GM06990 (cell line): ENCODE measurements at regions not wholly inside any gene's neighbourhood (a gene's known extent, or its start where the extent isn't known, plus 50 kb on each side); places are given as distances from the start of the nearest gene placed in this dataset.
A peak's percentile ranks its signal among the peaks of the same experiment; 100 is the strongest.

Source experiments
- DNase-seq: peaks from one replicate; pipeline ENCODE4 v3.0.0-alpha.2; 2011; ENCODE audit not compliant: insufficient read length; ENCODE audit errors: extremely low read depth
- H3K27me3 ChIP-seq: replicated peaks from 2 replicates; pipeline ENCODE4 v1.6.0; 2011; ENCODE audit warnings: low read length; ENCODE audit not compliant: control insufficient read depth, insufficient read depth
- H3K36me3 ChIP-seq: 2 replicates; pipeline ENCODE4 v1.5.1; 2011; ENCODE audit warnings: low read length; ENCODE audit not compliant: control insufficient read depth, insufficient read depth
- H3K4me3 ChIP-seq: replicated peaks from 2 replicates; pipeline ENCODE4 v1.5.1; 2011; ENCODE audit warnings: low read depth, mild to moderate bottlenecking, control low read depth, low read length
- TF ChIP-seq, protein P1 (sequence below): IDR thresholded peaks from 2 replicates; pipeline ENCODE4 v1.5.1; 2011; ENCODE audit warnings: low read length, control low read depth, mild to moderate bottlenecking, inconsistent platforms; ENCODE audit not compliant: insufficient read depth, poor library complexity, severe bottlenecking

DNA sequence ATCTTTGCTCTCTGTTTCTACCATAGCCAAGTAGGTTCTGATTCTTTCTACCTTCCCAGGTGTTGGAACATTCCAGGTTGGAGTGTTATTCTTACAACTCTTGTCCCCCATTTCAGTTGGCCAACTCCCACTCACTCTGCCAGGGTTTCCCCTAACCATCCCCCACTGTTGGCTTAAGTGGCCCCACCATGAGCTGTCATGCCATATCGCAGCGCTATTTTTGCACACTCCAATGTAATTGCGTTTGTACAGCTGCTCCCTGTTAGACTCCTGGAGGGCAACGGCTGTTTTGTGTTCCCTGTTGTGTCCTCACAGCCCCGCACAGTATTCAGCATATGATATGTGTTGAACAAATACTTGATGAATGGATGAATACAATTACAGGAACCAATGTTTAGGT is 117.7 kb upstream of the ETS2 start:
- TF ChIP-seq, protein P1, sequence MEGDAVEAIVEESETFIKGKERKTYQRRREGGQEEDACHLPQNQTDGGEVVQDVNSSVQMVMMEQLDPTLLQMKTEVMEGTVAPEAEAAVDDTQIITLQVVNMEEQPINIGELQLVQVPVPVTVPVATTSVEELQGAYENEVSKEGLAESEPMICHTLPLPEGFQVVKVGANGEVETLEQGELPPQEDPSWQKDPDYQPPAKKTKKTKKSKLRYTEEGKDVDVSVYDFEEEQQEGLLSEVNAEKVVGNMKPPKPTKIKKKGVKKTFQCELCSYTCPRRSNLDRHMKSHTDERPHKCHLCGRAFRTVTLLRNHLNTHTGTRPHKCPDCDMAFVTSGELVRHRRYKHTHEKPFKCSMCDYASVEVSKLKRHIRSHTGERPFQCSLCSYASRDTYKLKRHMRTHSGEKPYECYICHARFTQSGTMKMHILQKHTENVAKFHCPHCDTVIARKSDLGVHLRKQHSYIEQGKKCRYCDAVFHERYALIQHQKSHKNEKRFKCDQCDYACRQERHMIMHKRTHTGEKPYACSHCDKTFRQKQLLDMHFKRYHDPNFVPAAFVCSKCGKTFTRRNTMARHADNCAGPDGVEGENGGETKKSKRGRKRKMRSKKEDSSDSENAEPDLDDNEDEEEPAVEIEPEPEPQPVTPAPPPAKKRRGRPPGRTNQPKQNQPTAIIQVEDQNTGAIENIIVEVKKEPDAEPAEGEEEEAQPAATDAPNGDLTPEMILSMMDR = no peak
- H3K36me3 ChIP-seq = no peaks in the 10 kb centered on the region
- no peak overlapping the region for H3K4me3 ChIP-seq
- H3K27me3 ChIP-seq = no peaks in the 10 kb centered on the region; the same call in none of the 2 replicates
- no peak for DNase-seq

DNA sequence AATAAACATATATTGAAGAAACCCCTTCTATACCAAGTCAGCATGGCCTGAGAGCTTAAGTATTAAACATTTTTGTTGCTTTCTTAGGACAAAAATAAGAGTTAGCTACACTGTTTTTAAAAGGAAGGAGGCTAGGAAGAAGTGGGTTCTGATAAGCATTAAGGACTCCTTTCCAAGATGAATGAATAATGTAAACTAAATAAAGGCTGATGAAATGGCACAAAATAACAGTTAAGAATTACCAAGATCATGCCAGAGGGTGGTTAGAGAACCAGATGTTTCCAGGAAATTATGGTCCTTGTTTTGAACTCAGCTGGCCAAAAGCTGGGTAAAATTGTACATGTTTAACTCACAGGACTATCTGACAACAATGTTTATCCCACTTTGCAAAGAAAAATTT is 114.1 kb upstream of the ETS2 start:
- TF ChIP-seq, protein P1 = no peak
- H3K4me3 ChIP-seq = no peak overlapping the region
- no peaks in the 10 kb centered on the region for H3K36me3 ChIP-seq
- DNase-seq = no peak
- H3K27me3 ChIP-seq = peaks cover 1% of the 10 kb centered on the region

DNA sequence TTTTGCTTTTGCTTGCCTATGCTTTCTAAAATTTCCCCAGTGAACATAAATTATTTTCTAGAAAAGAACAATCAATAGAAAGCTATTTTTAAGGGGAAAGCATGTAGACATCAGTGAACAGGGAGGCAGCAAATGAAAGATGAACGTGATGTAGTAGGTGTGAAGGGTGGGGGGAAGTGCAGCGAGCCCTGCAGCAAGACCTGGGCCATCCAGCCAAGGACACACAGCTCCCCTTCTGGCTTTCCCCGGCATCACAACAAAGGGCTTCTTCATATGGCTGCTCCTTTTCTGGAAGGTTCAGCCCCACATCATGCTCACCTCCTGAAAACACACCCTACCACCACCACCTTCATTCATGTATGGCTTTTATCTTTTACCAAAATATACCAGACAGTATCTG is 109.2 kb upstream of the ETS2 start:
- H3K36me3 ChIP-seq = no peaks in the 10 kb centered on the region
- no peak overlapping the region for H3K4me3 ChIP-seq
- peaks cover 1% of the 10 kb centered on the region for H3K27me3 ChIP-seq
- no peak for DNase-seq
- TF ChIP-seq, protein P1 = no peak

DNA sequence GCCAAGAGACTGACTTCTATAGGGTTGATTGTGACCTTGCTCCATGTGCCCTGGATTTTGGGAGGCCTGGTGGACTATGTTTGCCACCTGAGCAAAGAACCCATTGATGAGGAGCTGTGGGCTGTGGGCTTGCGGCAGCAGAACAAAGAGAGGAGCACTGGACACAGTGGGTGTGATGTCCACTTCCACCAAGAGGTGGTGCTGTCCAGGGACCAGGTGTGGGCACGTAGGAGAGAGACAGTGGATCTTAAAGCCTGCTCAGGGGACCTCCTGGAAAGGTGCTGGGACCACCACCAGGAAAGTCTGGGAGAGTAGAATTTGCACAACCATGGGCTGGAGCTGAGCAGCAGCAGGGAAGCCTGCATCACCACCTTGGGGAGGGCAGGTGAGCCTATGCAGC is 106.7 kb upstream of the ETS2 start:
- DNase-seq = no peak

DNA sequence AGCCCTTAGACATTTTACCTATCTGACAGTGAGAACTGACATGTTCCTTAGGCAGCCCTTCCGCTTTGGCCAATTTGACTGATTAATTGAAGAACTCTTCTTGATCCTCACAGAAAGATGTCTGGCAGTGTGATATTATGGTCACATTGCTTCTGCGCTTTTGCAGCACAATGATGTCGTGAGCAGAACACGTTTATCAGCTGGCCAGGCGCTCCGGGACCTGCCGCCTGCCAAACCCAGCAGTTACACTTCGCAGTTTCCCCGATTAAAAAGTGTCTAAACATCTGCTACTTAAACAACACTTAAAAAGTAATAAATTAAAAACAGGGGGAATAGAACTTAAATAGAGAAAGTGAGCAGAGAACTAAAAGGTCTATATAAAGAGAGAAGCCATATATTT is 103.5 kb upstream of the ETS2 start:
- Histone ChIP-seq H3K27me3 (no peaks in the 10 kb centered on the region), H3K4me3 (no peak overlapping the region), H3K36me3 (no peaks in the 10 kb centered on the region)
- TF ChIP-seq, protein P1 = no peak
- no peak for DNase-seq

More for the DNA sequence above, 106.7 kb upstream of the ETS2 start:
- no peak overlapping the region for H3K4me3 ChIP-seq
- TF ChIP-seq, protein P1 = peak; percentile 21
- no peaks in the 10 kb centered on the region for H3K36me3 ChIP-seq
- 0 out of 2 replicates have a peak, but pooled peaks cover 1% of the 10 kb centered on the region for H3K27me3 ChIP-seq

DNA sequence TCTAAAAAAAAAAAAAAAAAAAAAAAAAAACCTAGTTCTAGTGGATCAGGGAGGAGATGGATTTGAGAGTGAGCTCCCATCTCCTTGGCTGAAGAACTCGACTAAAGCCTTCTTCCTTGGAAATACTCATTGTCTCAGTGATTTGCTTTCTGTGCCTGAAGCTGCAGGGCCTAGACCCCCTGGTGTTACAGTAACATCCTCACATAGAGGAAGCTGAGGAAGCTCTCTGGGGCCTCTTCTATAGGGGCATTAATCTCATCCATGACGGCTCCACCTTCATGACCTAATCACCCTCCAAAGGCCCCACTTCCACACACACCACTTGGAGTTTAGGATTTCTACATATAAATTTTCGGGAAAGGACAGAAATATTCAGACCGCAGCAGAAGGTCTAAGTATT is 95.9 kb upstream of the ETS2 start:
- no peak for DNase-seq
- H3K27me3 ChIP-seq = no peaks in the 10 kb centered on the region; the same call in 1 of the 2 replicates
- TF ChIP-seq, protein P1 = no peak

More for the DNA sequence above, 95.9 kb upstream of the ETS2 start:
- H3K4me3 ChIP-seq = no peak overlapping the region
- H3K36me3 ChIP-seq = no peaks in the 10 kb centered on the region
